AML-193 (cell line): ENCODE measurements at regions not wholly inside any gene's neighbourhood (a gene's known extent, or its start where the extent isn't known, plus 50 kb on each side); places are given as distances from the start of the nearest gene placed in this dataset.
"Not testable (repeated sequence)": the region's sequence is repeated elsewhere in the genome, so short reads cannot be mapped to it uniquely, and the experiment has no call there.

ENCODE experiments used
- DNase-seq, 2 experiments: peaks; one replicate each; lab custom pipeline; 2025; lab: John Stamatoyannopoulos, UW

GRCh38 chr2:21332993-21333625 is 209.3 kb downstream of the TDRD15 start:
- no peak for DNase-seq

- no peak for DNase-seq
Observed at GRCh38 chr2:21333684-21334083, 209.9 kb downstream of the TDRD15 start.

GRCh38 chr2:21346984-21347383 is 223.2 kb downstream of the TDRD15 start:
- no peak for DNase-seq

- DNase-seq: no peak
Observed at GRCh38 chr2:21353879-21354679, 230.3 kb downstream of the TDRD15 start.

GRCh38 chr2:21356086-21356856 is 232.5 kb downstream of the TDRD15 start:
- no peak for DNase-seq

GRCh38 chr2:21356857-21357255 is 233.1 kb downstream of the TDRD15 start:
- no peak for DNase-seq

- DNase-seq: no peak
Observed at GRCh38 chr2:21358976-21359375, 235.2 kb downstream of the TDRD15 start.

GRCh38 chr2:21361384-21361783 is 237.6 kb downstream of the TDRD15 start:
- DNase-seq: no peak

GRCh38 chr2:21361957-21362486 is 238.3 kb downstream of the TDRD15 start:
- no peak for DNase-seq

- no peak for DNase-seq
Observed at GRCh38 chr2:21363364-21363763, 239.6 kb downstream of the TDRD15 start.

GRCh38 chr2:21367421-21367820 is 243.7 kb downstream of the TDRD15 start:
- no peak for DNase-seq

- no peak for DNase-seq
Observed at GRCh38 chr2:21369787-21370186, 246.0 kb downstream of the TDRD15 start.

GRCh38 chr2:21371499-21372003 is 247.8 kb downstream of the TDRD15 start:
- no peak for DNase-seq

GRCh38 chr2:21372654-21373053 is 248.9 kb downstream of the TDRD15 start:
- DNase-seq: peak; percentile 2 to 11

- DNase-seq: no peak
Observed at GRCh38 chr2:21376864-21377263, 253.1 kb downstream of the TDRD15 start.

GRCh38 chr2:21379140-21379539 is 255.4 kb downstream of the TDRD15 start:
- no peak for DNase-seq

- not testable (repeated sequence) for DNase-seq
Observed at GRCh38 chr2:21379668-21380067, 255.9 kb downstream of the TDRD15 start.

- DNase-seq: no peak
Observed at GRCh38 chr2:21381421-21381820, 257.7 kb downstream of the TDRD15 start.

- DNase-seq: no peak
Observed at GRCh38 chr2:21382701-21383520, 259.1 kb downstream of the TDRD15 start.

GRCh38 chr2:21386666-21387065 is 262.9 kb downstream of the TDRD15 start:
- DNase-seq: no peak

- no peak for DNase-seq
Observed at GRCh38 chr2:21392649-21393048, 268.9 kb downstream of the TDRD15 start.
